ENCODE measurements at regions not wholly inside any gene's neighbourhood (a gene's known extent, or its start where the extent isn't known, plus 50 kb on each side); places are given as distances from the start of the nearest gene placed in this dataset.
"Not testable (repeated sequence)": the region's sequence is repeated elsewhere in the genome, so short reads cannot be mapped to it uniquely, and the experiment has no call there.

DNA sequence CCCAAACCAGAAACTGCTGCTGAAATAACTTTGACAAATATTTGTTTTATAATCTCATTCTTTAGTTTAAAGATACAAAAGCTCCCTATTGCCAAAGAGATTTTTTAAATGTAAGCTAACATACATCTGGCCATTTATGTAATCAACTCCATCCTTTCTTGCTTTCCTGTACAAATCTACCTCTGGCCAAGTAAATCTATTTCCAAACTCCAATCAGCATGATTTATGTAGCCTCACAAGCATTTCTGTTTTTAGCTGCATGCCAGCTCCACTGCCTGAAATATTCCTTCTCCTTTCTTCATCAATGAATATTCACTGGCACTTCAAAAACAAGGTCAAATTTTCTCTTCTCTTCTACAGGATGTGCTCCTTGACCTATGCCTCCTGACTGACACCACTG is 80.0 kb downstream of the SHOX2 start:
- no peak for DNase-seq

DNA sequence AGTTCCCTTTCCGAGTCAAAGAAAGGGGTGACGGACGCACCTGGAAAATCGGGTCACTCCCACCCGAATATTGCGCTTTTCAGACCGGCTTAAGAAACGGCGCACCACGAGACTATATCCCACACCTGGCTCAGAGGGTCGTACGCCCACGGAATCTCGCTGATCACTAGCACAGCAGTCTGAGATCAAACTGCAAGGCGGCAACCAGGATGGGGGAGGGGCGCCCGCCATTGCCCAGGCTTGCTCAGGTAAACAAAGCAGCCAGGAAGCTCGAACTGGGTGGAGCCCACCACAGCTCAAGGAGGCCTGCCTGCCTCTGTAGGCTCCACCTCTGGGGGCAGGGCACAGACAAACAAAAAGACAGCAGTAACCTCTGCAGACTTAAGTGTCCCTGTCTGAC is 86.3 kb downstream of the SHOX2 start:
- not testable (repeated sequence) for DNase-seq

- DNase-seq = no peak
Measured at GRCh38 chr3:158018462-158018861, 87.8 kb downstream of the SHOX2 start.

DNA sequence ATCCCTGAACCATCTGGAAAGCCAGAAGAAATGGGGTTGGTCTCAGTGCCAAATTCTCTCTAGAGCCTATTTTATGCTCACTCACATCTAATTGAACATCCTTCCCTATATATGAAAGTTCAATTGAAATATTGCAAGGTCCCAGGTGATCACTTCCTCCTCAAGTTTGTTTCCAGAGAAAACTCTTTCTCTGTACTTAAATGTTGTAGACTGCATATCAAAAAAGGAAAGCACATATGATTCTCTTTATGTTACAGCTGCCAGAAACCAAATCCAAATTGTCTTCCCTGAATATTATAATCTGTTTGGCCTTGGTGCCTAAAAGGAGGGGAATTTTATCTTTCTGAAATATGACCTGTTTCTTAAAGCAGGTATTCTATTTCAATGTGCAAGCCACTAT is 93.3 kb downstream of the SHOX2 start:
- DNase-seq = no peak

- DNase-seq = no peak
Measured at GRCh38 chr3:158005391-158006100, 100.7 kb downstream of the SHOX2 start.

- no peak for DNase-seq
Measured at GRCh38 chr3:157999246-157999645, 107.0 kb downstream of the SHOX2 start.

DNA sequence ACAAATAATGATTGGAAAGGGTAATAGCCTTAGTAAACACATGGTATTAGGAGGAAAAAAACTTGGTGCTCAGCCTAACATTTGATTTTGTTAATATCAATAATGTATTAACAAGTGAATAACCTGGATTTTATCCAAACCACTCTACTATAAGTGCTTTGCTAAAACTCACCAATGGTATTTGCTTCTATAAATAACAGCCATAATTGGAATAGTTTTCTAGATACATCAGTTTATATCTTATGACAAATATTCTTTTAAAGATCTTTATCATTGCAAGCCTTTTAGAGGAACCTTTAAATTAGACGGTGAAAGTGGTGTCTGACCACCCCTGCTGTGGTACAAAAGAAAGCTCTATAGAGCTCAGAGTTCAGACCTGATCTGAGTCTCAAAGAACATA is 123.9 kb downstream of the SHOX2 start:
- DNase-seq = no peak

GRCh38 chr3:157981819-157982218 is 124.4 kb downstream of the SHOX2 start:
- no peak for DNase-seq

GRCh38 chr3:157979022-157979421 is 127.2 kb downstream of the SHOX2 start:
- DNase-seq = no peak

DNA sequence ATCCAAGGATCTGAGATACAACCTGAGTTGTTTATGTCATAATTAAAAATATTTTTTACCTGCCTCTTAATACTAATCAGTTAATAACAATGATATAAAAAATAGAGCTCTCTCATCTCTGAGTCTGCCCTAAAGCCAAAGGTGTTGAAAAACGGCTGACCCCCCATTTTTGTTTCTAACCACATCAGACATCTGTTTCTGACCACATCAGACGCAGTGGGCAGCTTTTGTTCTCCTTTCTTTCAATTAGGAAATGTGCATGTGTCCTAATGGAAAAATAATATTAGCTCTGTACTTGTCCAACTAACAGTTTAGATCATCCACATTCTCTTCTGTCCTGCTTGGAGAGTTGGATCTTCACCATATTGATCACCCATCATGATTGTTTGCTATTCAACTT is 144.6 kb downstream of the SHOX2 start:
- no peak for DNase-seq

GRCh38 chr3:157958457-157958856 is 147.8 kb downstream of the SHOX2 start:
- DNase-seq = no peak

DNA sequence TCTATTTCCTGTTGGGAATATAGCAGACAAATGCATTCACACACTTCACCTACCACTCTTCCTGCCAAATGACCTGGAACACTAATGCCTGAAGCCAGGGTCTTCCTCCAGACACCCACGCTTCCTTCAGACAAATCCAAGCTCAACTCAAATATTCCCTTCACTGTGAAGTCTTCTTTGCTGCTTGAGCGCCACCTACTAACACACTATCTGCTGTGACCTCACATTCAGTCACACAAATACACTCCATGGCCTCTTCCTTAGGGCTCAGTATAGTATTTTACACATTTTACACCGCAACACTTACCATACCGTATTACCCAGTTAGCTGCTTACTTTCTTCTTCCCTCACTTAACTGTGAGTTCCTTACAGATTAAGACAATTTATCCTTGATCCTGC is 149.4 kb downstream of the SHOX2 start:
- DNase-seq = no peak

DNA sequence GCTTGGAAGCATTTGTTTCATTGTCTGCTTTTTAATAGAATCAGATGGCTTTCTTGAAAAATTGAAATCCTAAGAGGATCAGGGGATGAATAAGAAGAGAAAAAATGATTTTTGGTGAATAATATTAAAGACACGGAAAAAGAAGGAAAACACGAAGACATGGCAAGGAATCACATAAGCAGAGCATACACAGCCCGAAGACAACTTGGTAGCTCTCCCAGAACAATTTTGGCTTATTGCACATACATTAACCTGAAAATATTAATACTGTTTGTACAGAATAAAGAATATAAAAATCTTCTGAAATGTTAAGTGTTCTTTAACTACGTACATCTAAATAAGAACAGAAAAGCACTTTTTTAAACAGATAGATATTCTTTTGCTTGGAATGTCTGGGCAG is 150.0 kb downstream of the SHOX2 start:
- no peak for DNase-seq

- DNase-seq = no peak
Measured at GRCh38 chr3:157953565-157953964, 152.7 kb downstream of the SHOX2 start.

DNA sequence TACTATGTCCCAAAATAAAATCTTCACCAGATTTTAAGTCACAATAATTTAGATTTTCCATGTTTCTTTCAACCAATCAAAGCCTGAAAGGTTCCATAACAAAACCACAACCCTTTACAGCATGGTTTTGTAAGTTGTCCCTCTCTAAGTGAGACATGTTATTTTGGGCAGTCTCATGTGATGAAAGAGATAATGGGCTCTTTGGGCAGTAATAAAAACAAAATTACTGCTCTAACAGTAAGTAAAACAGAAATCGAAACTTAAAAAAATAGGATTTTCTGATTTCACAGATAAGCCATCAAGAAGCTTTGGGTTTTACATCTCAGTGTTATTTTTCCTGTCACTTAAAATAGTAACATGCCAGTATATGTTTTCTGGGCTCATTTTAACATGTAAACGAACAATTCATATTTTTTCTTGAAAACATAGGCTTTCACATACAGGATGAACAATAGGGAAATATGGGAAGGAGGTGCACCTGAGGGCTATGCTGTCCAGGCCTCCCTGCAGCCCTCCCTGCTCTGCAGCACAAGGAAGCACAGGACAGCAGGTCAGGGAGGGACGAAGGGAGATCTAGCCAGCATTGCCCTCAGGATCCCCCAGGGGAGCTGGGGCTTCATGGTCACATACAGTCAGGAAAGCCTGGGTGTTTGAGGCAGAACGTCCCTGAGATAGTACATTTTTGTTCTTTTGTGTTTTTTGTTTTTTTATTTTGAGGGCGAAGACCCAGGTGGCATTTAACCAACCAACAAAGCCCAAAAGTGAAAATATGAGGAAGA is 157.4 kb downstream of the SHOX2 start:
- no peak for DNase-seq

DNA sequence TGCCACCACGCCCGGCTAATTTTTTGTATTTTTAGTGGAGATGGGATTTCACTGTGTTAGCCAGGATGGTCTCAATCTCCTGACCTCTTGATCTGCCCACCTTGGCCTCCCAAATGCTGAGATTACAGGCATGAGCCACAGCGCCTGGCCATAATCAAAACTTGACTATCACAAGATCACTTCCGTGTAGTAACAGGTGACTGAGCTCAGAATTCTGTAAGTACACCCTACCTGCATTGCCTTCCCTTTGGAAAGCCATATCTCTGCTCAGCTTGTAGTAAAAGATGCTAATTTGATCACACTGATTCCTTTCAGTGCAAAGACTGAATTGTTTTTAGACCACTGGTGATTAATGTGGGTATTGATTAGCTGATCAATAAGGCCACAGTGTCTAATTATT is 167.1 kb downstream of the SHOX2 start:
- DNase-seq = no peak

DNA sequence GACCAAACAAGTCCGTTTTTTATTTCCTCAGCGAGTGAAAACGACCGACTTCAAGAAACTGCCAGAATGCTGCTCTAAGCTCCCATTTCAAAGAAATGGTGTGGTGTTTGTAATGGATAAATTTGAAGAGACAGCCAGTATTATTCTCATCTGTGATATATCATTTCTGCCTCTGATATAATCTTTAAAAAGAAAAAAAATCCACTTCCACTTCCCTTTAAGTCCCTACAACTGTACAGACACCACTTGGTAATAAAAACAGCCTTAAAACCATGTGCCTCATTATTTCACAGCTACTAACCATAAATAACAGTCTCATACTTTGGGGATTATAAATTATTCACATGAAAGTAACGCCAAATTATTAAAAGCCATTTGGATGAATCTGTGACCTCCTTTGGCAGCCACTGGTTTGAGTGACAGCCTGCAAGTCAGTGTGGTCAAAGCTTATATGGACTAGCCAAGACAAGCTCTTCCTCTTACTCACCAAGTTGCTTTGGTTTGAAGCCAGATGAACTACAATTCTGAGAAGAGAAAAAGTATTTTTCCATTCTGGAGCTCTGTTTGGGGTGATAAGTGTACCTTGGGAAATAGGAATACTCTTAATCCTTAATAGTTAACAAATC is 168.0 kb downstream of the SHOX2 start:
- no peak for DNase-seq

- DNase-seq = no peak
Measured at GRCh38 chr3:157931517-157931916, 174.7 kb downstream of the SHOX2 start.

GRCh38 chr3:157930000-157930780 is 176.0 kb downstream of the SHOX2 start:
- no peak for DNase-seq

GRCh38 chr3:157926822-157927221 is 179.4 kb downstream of the SHOX2 start:
- no peak for DNase-seq

DNA sequence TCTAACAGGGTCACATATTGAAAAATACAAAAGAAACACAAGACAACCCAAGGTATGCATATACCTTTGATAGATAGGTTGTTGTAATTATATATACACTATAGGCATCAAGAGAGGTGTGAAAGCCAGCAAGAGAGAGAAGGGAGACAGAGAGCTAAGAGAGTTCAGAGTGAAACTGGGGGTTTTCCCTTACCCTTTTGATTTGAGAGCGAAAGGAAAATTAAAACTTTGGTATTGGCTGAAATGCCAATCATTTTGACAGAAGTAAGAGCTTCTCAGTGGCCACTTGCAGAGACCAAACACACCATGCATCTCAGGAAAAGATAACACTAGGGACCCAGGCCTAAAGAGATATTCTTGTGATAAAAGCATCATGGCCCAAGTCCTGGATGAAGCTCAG is 183.6 kb downstream of the SHOX2 start:
- no peak for DNase-seq

DNA sequence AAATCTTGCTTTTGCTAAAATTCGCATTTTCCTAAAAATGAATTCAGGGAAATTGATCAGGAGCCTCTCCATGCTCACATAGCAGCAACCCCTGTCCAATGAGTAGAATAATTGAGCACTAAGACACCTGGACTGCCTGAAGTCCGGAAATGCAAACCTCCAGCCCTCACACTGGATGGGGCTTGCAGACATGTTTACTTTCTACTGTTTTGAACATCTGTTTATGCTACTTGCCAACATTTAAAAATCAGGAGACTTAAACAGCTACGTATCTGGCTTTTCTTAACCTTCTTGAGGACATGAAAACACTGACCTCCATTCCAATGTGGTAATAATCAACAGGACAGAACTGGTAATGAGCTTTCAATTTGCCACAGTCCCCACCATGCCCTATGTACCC is 184.4 kb downstream of the SHOX2 start:
- no peak for DNase-seq

Data from islet precursor cell (in vitro differentiated cells).